GM21529 (cell line): ENCODE measurements at regions not wholly inside any gene's neighbourhood (a gene's known extent, or its start where the extent isn't known, plus 50 kb on each side); places are given as distances from the start of the nearest gene placed in this dataset.
"Not testable (repeated sequence)": the region's sequence is repeated elsewhere in the genome, so short reads cannot be mapped to it uniquely, and the experiment has no call there.

Experiments used
- ATAC-seq: cut with Tn5 transposase; IDR thresholded peaks from one replicate; pipeline ENCODE4 v1.9.1; 2021; ENCODE audit not compliant: unreplicated experiment

DNA sequence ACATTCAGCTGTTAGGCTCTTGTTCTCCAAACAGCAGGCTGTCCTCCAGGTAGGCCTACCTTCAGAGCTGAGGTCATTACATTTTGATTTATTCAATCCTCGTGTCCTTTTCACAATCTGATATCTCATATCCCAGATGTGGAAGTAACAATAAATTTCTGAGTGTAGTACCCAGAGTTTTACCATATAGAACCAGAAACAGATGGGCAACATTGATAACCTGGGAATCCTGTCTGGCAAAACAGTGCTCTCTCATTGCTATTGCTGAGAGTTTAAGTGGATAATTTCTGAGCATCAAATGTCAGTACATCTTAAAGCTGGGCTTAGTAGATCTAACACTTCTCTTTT, 1007.8 kb downstream of the REEP3 start:
- ATAC-seq, result no peak

DNA sequence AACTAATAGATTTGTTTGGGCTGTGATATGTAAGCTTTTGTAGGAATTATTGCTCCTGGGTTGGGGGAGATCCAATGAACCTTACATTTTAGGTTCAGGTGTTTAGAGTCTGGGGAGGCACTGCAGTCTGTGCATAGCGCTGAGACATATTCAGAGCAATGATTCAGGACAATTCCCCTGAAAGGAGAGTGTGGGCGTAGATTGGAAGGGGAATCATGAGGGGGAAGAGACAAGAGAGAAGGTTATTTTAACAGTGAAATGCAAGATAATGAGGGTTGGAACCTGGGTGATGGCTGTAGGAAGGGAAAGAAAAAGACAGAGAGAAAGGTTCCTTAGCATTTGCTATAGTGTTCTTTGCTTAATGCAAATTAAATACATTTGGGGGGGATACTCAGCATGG, 1013.4 kb downstream of the REEP3 start:
- no peak for ATAC-seq

DNA sequence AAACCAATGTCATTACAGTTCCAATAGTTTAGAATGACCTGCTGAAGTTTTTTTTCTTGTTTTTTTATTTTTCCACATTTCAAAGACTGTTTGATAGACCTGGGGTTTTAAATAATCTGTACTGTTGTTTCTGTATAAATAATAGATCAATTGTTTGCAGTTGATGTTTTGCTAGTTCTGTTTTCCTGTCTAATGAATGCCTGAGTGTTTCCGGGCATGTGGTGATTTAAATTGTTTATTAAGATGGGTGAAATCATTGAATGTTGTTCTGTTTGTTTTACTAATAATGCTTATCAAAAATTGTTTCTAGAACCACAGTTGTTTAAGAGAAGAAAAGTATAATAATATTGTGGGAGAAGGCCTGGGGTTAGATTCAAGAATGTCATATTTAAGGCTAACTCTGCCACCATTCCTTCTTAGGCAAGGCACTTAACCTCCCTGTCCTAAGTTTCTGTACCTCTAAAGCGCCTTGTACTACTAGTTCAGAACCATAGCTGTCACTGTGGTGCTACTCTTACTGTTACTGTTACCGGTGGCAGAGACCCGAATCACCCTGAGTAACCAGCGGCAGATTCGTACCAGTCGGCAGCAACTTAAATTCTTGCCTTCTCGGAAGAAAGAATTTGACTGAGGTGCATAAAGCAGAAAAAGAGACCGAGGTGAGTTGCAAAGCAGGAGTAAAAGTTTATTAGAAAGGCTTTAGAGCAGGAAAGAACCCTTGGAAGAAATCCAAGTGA, 1014.1 kb downstream of the REEP3 start:
- no peak for ATAC-seq

DNA sequence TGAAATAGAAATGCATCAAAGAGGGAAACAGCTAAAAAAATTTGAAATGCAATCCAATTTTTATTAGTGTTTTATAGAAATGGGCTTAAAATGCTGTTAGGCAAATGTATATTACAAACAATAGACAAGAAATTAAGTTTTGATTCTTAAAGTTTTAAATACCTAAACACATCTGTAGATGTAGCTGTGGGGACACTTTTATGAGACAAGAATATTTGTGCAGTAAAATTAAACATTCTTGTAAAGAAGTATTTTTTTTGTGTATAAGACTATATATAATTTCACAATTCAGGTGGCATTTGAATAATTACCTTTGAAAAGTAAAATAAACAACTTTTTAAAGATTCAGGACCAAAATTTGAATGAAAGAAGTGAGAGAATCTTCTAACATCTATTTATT, 1015.9 kb downstream of the REEP3 start:
- ATAC-seq, result no peak

GRCh38 chr10:64537928-64538327, 1016.7 kb downstream of the REEP3 start:
- ATAC-seq, result no peak

GRCh38 chr10:64546073-64546472, 1024.9 kb downstream of the REEP3 start:
- ATAC-seq, result no peak

DNA sequence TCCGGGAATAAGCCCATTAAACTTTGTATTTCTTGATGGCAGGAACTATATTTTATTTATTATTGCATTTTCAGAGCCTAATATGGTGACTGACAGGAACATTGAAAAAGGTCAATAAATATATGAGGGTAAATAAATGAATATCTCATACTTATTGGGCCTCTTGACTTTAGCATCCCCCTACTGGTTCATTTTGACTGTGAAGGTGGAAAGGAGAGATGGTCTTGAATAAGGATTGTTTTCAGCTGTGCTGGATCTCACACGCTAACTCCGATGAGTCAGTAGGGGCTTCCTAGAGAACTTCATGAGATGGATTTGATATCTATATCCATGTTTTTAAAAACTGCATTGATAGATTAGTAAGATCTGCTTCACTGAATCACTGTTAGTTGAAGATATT, 1026.0 kb downstream of the REEP3 start:
- ATAC-seq, result no peak

DNA sequence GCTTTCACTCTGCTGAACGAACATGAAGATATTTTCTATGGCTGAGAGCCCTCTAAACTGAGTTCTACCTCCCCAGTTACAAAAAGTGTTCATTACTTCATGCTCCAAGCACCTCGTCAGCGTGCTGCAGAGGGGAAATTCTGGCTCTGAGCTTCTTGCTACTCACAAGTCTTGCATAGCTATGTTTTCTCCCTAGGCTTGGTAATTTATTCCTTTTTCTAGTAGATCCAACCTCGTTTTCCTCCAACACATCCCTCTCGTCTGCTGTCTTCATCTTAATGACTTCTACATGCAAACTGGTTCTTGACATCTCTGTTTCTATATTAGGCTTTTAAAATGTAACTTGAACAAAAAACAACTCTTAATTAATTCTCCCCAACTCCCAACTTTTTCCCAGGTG, 1034.5 kb downstream of the REEP3 start:
- ATAC-seq, result no peak

DNA sequence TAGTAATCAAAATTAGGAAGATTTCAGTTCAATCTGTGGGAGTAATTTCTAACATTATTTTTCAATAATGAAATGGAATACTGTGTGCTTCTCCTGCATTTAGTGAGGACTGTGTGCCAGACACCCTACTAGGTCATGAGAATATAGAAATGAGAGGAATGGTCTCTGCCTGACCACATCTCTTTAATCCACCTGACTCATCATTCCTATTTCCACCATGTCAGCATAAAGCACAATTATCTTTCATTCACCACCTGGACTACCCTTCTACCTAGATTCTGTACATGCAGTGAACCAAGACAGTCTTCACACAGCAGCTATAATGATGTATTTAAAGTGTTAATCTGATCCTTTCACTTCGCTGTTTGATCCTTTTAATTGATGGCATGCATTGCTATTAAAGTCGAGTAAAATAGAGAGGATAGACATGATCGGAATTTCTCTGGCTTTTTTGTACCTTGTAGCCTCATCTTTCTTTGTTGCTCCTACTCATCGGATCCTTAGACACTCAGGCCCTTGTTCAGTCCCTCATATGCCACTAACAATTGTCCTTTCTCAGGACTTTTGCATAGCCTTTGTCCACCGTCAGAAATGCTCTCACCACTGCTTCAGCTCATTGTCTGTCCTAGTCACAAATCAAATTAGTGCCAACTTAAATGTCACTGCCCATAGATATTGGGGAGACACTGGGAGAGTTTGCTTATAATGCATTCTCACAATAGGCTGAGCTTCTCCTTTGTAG, 1037.1 kb downstream of the REEP3 start:
- no peak for ATAC-seq

GRCh38 chr10:64571056-64571455, 1049.9 kb downstream of the REEP3 start:
- ATAC-seq, result no peak

GRCh38 chr10:64573623-64574325, 1052.6 kb downstream of the REEP3 start:
- ATAC-seq, result no peak

GRCh38 chr10:64574371-64574770, 1053.2 kb downstream of the REEP3 start:
- ATAC-seq, result no peak

- no peak for ATAC-seq
Observed at GRCh38 chr10:64576497-64576896, 1055.3 kb downstream of the REEP3 start.

- ATAC-seq, result not testable (repeated sequence)
Observed at GRCh38 chr10:64578757-64579156, 1057.6 kb downstream of the REEP3 start.

DNA sequence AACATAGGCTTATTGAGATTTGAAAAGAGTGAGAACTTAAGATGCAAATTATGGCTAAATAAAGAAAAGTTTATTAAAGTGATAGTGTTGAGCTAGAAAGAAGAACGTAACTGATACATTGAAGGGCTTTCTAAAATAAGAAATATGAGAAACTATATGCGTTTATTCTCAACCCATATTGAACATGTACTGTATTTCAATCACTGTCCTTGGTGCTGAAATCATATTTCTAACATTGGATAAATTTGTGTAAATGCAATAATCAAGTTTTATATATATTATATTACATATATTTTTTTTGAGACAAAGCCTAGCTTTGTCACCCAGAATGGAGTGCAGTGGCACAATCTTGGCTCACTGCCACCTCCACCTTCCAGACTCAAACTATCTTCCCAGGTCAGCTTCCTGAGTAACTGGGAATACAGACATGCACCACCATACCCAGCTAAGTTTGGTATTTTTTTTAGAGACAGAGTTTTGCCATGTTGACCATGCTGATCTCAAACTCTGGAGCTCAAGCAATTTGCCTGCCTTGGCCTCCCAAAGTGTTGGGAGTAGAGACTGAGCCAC, 1065.8 kb downstream of the REEP3 start:
- no peak for ATAC-seq

GRCh38 chr10:64594072-64594471, 1072.9 kb downstream of the REEP3 start:
- no peak for ATAC-seq

DNA sequence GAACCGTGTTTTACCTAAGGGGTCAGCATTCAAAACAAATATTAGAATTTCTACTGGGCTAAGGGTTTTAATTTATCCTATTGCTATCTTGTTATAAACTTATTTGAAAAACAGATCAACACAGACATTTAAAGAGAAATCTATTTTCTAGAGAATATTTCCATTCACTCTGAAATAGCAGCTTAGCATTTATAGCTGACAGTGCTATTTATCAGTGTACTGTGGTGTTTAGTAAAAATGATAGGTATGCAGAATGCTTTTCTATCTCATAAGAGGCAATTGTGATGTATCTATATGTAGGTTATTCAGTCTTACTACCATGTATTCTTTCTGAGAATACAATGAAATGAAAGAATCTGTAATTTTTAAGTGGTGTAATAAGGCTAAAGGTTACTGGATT, 1077.4 kb downstream of the REEP3 start:
- no peak for ATAC-seq

DNA sequence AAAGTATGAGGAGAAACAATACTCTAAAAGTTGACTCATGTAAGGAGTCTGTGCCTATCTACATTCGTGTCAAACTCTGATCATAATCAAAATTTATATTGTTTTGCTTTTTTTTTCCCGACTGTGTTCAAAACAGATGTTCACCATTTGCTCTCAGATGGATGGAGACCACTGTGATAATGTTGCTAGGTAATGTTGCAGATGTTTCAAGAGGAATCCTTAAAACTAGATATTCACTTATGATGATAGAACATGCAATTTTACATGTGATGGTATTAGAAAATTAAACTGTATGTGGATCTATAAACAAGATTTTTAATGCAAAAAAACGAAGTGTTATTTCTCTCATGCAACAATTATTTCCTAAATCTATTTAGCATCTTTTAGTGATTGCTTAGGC, 1080.1 kb downstream of the REEP3 start:
- no peak for ATAC-seq

GRCh38 chr10:64617085-64617484, 1095.9 kb downstream of the REEP3 start:
- ATAC-seq, result no peak

DNA sequence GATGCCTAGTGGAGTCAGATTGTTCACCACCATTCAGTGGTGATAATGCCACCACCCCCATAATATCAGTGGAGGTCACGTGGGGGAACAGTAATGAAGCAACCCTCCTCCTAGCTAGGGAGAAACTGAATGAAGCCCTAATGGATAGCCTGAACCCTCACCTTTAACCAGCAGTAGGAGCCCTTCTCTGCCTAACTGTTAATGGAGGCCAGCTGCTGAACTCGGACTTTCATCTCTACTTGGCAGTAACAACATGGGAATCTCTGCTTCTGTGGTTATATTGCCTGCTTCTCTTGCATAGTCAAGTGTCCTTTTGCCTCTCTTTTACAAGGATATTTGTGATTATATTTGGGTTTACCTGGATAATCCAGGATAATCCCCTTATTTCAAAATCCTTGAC, 1097.9 kb downstream of the REEP3 start:
- no peak for ATAC-seq

DNA sequence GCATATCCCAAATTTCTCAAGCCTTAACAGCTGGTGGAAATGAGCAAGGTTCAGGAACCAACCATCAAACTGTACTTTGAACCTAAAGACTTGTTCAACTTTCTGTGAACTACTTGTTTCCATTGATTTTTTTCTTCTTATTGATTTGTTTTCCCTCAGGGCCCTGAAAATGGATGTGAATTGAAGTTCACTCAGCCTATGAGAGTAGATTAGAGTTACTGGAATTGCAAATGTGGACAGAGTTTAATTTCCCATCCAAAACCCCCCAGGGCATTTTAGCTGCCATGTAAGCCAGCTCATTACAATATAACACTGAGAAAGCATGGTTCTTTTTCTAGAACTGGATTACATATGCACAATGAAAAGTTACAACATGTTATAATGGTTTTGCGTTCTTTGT, 1105.7 kb downstream of the REEP3 start:
- ATAC-seq, result no peak

DNA sequence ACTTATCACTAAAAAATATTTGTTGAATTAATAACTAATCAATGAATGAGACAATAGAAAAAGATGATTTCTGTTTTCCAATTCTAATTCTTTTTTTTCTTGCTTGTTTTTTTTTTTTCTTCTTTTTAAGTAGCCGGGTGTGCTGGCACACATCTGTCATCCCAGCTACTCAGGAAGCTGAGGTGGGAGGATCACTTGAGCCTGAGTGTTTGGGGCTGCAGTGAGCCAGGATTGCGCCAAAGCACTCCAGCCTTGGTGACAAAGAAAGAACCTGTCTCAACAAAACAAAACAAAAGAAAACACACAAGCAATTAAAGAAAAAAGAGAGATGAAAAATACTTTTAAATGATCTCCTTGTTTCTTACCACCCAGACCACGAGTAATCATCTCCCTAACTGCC, 1109.3 kb downstream of the REEP3 start:
- ATAC-seq, result no peak
